WTC11 (cell line): ENCODE measurements at regions not wholly inside any gene's neighbourhood (a gene's known extent, or its start where the extent isn't known, plus 50 kb on each side); places are given as distances from the start of the nearest gene placed in this dataset.

Experiments
- ATAC-seq: fragments of 200-7000 bp; cut with Tn5 transposase; 2 replicates; pipeline ENCODE4 v1.10.0; 2021; ENCODE audit warnings: mild to moderate bottlenecking, moderate library complexity
- CTCF ChIA-PET: fragments of 300-600 bp; sonication (Branson Sonifier 250); formaldehyde crosslinking; loops from one replicate; lab custom pipeline; 2021; ENCODE audit warnings: antibody characterized with exemption; lab: Charles Lee
- POLR2A ChIA-PET: fragments of 350-600 bp; sonication (Branson Sonifier 250); formaldehyde crosslinking; loops from one replicate; lab custom pipeline; 2021; ENCODE audit warnings: antibody characterized with exemption; lab: Charles Lee
- DNase-seq: peaks from one replicate; pipeline ENCODE4 v3.0.0; 2021; ENCODE audit warnings: low spot score
- H3K27ac Mint-ChIP-seq: 2 replicates; pipeline ENCODE4 v1.8.0; 2021; ENCODE audit warnings: mixed read lengths
- H3K27me3 Mint-ChIP-seq: 2 replicates; pipeline ENCODE4 v1.8.0; 2021; ENCODE audit warnings: low read depth, mild to moderate bottlenecking, moderate library complexity, mixed read lengths
- H3K36me3 Mint-ChIP-seq: 2 replicates; pipeline ENCODE4 v1.8.0; 2021; ENCODE audit warnings: mixed read lengths
- H3K4me1 Mint-ChIP-seq: 2 replicates; pipeline ENCODE4 v1.8.0; 2022; ENCODE audit warnings: mixed read lengths
- H3K4me3 Mint-ChIP-seq: 2 replicates; pipeline ENCODE4 v1.8.0; 2021; ENCODE audit warnings: mild to moderate bottlenecking, moderate library complexity, mixed read lengths
- H3K9me3 Mint-ChIP-seq: 2 replicates; pipeline ENCODE4 v1.8.0; 2021; ENCODE audit warnings: mixed read lengths
- FOXK1 ChIP-seq: sonication (generic); formaldehyde crosslinking; IDR thresholded peaks from 2 replicates; pipeline ENCODE4 v1.8.0; 2022; ENCODE audit warnings: mild to moderate bottlenecking, moderate library complexity, missing genetic modification reagents
- GRHL2 ChIP-seq: fragments of 250-450 bp; sonication (Bioruptor Pico); IDR thresholded peaks from 2 replicates; pipeline ENCODE4 v1.8.0; 2022; ENCODE audit warnings: mild to moderate bottlenecking, moderate library complexity; ENCODE audit not compliant: insufficient replicate concordance, severe bottlenecking
- NFE2L1 ChIP-seq: sonication (generic); formaldehyde crosslinking; IDR thresholded peaks from 2 replicates; pipeline ENCODE4 v1.8.1; 2023; ENCODE audit warnings: missing genetic modification reagents
- NR1H2 ChIP-seq: sonication (generic); formaldehyde crosslinking; IDR thresholded peaks from 2 replicates; pipeline ENCODE4 v1.9.0; 2021; ENCODE audit warnings: mild to moderate bottlenecking, moderate library complexity, missing genetic modification reagents
- NR3C1 ChIP-seq: sonication (generic); formaldehyde crosslinking; conservative IDR thresholded peaks from 2 replicates; pipeline ENCODE4 v1.8.1; 2023; ENCODE audit warnings: low read depth, mild to moderate bottlenecking, missing genetic modification reagents
- ZNF138 ChIP-seq: sonication (generic); formaldehyde crosslinking; conservative IDR thresholded peaks from 2 replicates; pipeline ENCODE4 v1.8.1; 2022; ENCODE audit warnings: mild to moderate bottlenecking, moderate library complexity, missing genetic modification reagents
- TF ChIP-seq, protein P1 (sequence below): sonication (generic); formaldehyde crosslinking; IDR thresholded peaks from 2 replicates; pipeline ENCODE4 v1.8.1; 2023; ENCODE audit warnings: mild to moderate bottlenecking, missing genetic modification reagents
- TF ChIP-seq, protein P2 (sequence below): fragments of 250-450 bp; sonication (Bioruptor Pico); IDR thresholded peaks from 2 replicates; pipeline ENCODE4 v1.9.0; 2021; ENCODE audit warnings: mild to moderate bottlenecking
- TF ChIP-seq, protein P3 (sequence below): fragments of 200-600 bp; IDR thresholded peaks from 2 replicates; pipeline ENCODE4 v1.8.0; 2022; ENCODE audit warnings: antibody characterized with exemption
- TF ChIP-seq, protein P4 (sequence below): sonication (generic); formaldehyde crosslinking; IDR thresholded peaks from 2 replicates; pipeline ENCODE4 v1.8.0; 2023; ENCODE audit warnings: mild to moderate bottlenecking, missing genetic modification reagents
- TF ChIP-seq, protein P5 (sequence below): sonication (generic); formaldehyde crosslinking; IDR thresholded peaks from 2 replicates; pipeline ENCODE4 v1.8.0; 2022; ENCODE audit warnings: mild to moderate bottlenecking, missing genetic modification reagents
- TF ChIP-seq, protein P6 (sequence below): sonication (generic); formaldehyde crosslinking; IDR thresholded peaks from 2 replicates; pipeline ENCODE4 v1.8.1; 2023; ENCODE audit warnings: mild to moderate bottlenecking, moderate library complexity, missing genetic modification reagents
- TF ChIP-seq, protein P7 (sequence below): sonication (generic); formaldehyde crosslinking; IDR thresholded peaks from 2 replicates; pipeline ENCODE4 v1.8.1; 2023; ENCODE audit warnings: mild to moderate bottlenecking, missing genetic modification reagents
- TF ChIP-seq, protein P8 (sequence below): fragments of 250-450 bp; sonication (Bioruptor Pico); conservative IDR thresholded peaks from 2 replicates; pipeline ENCODE4 v1.9.0; 2021; ENCODE audit warnings: mild to moderate bottlenecking
- TF ChIP-seq, protein P9 (sequence below): sonication (generic); formaldehyde crosslinking; IDR thresholded peaks from 2 replicates; pipeline ENCODE4 v1.8.1; 2022; ENCODE audit warnings: missing genetic modification reagents, borderline replicate concordance

DNA sequence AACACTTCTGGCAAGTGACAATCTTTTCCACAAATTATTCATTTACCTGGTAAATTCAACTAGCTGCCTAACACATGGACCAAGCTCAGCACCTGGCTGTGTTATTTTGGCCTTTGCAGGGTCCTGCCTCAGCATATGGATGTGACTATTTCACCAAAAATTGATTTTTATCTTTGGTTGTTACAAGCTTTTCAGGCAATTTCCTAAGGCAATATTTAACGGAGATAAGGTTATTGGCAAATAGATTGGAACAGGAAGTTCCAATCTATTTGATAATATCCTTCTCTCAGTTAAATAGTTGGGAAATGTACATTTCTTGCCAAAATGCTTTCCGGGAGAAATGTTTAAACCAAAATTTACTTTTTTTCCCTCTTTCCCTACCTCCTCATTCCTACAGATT lies 415.2 kb upstream of the SMARCA2 start:
- ChIA-PET POLR2A (no interaction called here), CTCF (no interaction called here)
- DNase-seq = no peak
- no peaks in the 10 kb centered on the region; the same call in none of the 2 replicates for H3K27me3 Mint-ChIP-seq
- no peak overlapping the region for H3K4me3 Mint-ChIP-seq
- no peaks in the 10 kb centered on the region for H3K9me3 Mint-ChIP-seq
- H3K36me3 Mint-ChIP-seq = no peaks in the 10 kb centered on the region
- ATAC-seq = no peak
- H3K4me1 Mint-ChIP-seq = no peaks in the 10 kb centered on the region
- no peak for TF ChIP-seq FOXK1 (CRISPR knock-in tag)
- TF ChIP-seq, protein P1, sequence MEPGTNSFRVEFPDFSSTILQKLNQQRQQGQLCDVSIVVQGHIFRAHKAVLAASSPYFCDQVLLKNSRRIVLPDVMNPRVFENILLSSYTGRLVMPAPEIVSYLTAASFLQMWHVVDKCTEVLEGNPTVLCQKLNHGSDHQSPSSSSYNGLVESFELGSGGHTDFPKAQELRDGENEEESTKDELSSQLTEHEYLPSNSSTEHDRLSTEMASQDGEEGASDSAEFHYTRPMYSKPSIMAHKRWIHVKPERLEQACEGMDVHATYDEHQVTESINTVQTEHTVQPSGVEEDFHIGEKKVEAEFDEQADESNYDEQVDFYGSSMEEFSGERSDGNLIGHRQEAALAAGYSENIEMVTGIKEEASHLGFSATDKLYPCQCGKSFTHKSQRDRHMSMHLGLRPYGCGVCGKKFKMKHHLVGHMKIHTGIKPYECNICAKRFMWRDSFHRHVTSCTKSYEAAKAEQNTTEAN (CRISPR knock-in tag) = no peak
- TF ChIP-seq, protein P2, sequence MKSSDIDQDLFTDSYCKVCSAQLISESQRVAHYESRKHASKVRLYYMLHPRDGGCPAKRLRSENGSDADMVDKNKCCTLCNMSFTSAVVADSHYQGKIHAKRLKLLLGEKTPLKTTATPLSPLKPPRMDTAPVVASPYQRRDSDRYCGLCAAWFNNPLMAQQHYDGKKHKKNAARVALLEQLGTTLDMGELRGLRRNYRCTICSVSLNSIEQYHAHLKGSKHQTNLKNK (CRISPR knock-in tag) = no peak
- TF ChIP-seq, all 79 proteins: peak for 0
- H3K27ac Mint-ChIP-seq = no peak overlapping the region

DNA sequence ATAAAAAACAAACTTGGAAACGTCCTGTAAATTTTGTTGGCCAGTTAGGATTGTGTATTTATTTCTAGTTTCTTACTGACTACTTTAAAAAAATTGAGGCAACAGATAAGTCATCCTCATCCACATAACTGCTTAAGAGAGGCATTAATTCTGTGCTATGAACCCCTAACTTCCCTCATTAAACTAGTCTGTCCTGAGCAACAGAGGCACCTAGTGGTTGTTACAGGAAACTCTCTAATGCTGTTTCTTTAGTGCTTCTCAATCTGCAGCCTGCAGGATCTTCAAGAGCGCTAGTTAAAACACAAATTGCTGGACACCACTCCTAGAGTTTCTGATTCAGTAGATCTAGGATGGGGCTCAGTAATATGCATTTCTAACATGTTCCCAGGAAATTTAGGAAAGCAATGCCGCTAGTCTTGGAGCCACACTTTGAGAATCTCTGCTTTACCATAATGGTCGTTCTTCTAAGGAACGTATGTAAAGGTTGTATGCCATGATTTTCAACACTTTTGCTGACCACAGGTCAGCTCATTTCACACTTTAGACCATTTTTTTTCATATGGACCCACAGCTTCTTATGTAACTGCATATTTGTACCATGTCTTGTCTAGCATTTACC lies 410.1 kb upstream of the SMARCA2 start:
- Mint-ChIP-seq H3K27me3 (no peaks in the 10 kb centered on the region; the same call in none of the 2 replicates), H3K9me3 (no peaks in the 10 kb centered on the region), H3K4me3 (no peak overlapping the region), H3K27ac (no peak overlapping the region), H3K4me1 (no peaks in the 10 kb centered on the region), H3K36me3 (no peaks in the 10 kb centered on the region)
- CTCF ChIA-PET = no interaction called here
- no peak for DNase-seq
- POLR2A ChIA-PET = no interaction called here
- TF ChIP-seq NR3C1 (CRISPR knock-in tag) = no peak
- TF ChIP-seq, protein P3, sequence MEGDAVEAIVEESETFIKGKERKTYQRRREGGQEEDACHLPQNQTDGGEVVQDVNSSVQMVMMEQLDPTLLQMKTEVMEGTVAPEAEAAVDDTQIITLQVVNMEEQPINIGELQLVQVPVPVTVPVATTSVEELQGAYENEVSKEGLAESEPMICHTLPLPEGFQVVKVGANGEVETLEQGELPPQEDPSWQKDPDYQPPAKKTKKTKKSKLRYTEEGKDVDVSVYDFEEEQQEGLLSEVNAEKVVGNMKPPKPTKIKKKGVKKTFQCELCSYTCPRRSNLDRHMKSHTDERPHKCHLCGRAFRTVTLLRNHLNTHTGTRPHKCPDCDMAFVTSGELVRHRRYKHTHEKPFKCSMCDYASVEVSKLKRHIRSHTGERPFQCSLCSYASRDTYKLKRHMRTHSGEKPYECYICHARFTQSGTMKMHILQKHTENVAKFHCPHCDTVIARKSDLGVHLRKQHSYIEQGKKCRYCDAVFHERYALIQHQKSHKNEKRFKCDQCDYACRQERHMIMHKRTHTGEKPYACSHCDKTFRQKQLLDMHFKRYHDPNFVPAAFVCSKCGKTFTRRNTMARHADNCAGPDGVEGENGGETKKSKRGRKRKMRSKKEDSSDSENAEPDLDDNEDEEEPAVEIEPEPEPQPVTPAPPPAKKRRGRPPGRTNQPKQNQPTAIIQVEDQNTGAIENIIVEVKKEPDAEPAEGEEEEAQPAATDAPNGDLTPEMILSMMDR = peak; percentile 49; the same call in 1 of the 2 replicates
- TF ChIP-seq, protein P4, sequence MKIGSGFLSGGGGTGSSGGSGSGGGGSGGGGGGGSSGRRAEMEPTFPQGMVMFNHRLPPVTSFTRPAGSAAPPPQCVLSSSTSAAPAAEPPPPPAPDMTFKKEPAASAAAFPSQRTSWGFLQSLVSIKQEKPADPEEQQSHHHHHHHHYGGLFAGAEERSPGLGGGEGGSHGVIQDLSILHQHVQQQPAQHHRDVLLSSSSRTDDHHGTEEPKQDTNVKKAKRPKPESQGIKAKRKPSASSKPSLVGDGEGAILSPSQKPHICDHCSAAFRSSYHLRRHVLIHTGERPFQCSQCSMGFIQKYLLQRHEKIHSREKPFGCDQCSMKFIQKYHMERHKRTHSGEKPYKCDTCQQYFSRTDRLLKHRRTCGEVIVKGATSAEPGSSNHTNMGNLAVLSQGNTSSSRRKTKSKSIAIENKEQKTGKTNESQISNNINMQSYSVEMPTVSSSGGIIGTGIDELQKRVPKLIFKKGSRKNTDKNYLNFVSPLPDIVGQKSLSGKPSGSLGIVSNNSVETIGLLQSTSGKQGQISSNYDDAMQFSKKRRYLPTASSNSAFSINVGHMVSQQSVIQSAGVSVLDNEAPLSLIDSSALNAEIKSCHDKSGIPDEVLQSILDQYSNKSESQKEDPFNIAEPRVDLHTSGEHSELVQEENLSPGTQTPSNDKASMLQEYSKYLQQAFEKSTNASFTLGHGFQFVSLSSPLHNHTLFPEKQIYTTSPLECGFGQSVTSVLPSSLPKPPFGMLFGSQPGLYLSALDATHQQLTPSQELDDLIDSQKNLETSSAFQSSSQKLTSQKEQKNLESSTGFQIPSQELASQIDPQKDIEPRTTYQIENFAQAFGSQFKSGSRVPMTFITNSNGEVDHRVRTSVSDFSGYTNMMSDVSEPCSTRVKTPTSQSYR = no peak
- TF ChIP-seq, all 79 proteins: peak for 1
- ATAC-seq = peak; percentile 91

DNA sequence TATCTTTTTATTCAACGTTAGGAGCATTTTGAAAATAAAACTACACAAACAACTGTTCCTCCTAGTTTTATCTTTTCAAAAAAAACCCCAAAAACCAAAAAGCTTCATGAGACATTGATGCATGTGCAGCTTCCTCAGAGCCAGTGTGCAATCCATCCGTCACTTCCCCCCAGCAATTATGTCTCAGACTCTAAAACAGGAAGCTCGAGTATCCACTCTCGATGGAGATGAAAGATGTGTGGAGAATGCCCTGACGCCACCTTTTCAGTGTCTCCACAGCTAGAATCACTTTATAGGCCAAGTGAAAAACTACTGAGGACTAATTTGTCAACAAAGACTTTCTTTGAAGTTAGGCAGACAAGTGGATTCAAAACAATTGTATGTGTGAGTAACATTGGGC lies 408.9 kb upstream of the SMARCA2 start:
- H3K9me3 Mint-ChIP-seq = no peaks in the 10 kb centered on the region
- DNase-seq (no peak), ATAC-seq (no peak)
- H3K27ac Mint-ChIP-seq = no peak overlapping the region
- H3K4me3 Mint-ChIP-seq = no peak overlapping the region
- no peaks in the 10 kb centered on the region for H3K4me1 Mint-ChIP-seq
- H3K36me3 Mint-ChIP-seq = no peaks in the 10 kb centered on the region
- ChIA-PET CTCF (interaction anchor here (1.5 kb wide), 1 partner anchor 153 kb away, joined by 3 read pairs; no protein-coding TSS in a partner anchor), POLR2A (no interaction called here)
- H3K27me3 Mint-ChIP-seq = no peaks in the 10 kb centered on the region; the same call in none of the 2 replicates
- TF ChIP-seq NR1H2 (CRISPR knock-in tag) (no peak), GRHL2 (CRISPR knock-in tag) (no peak), NFE2L1 (CRISPR knock-in tag) (no peak), ZNF138 (CRISPR knock-in tag) (no peak)
- TF ChIP-seq, protein P5, sequence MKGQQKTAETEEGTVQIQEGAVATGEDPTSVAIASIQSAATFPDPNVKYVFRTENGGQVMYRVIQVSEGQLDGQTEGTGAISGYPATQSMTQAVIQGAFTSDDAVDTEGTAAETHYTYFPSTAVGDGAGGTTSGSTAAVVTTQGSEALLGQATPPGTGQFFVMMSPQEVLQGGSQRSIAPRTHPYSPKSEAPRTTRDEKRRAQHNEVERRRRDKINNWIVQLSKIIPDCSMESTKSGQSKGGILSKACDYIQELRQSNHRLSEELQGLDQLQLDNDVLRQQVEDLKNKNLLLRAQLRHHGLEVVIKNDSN (CRISPR knock-in tag) = no peak
- TF ChIP-seq, protein P6, sequence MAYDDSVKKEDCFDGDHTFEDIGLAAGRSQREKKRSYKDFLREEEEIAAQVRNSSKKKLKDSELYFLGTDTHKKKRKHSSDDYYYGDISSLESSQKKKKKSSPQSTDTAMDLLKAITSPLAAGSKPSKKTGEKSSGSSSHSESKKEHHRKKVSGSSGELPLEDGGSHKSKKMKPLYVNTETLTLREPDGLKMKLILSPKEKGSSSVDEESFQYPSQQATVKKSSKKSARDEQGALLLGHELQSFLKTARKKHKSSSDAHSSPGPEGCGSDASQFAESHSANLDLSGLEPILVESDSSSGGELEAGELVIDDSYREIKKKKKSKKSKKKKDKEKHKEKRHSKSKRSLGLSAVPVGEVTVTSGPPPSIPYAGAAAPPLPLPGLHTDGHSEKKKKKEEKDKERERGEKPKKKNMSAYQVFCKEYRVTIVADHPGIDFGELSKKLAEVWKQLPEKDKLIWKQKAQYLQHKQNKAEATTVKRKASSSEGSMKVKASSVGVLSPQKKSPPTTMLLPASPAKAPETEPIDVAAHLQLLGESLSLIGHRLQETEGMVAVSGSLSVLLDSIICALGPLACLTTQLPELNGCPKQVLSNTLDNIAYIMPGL (CRISPR knock-in tag) = no peak
- TF ChIP-seq, protein P7, sequence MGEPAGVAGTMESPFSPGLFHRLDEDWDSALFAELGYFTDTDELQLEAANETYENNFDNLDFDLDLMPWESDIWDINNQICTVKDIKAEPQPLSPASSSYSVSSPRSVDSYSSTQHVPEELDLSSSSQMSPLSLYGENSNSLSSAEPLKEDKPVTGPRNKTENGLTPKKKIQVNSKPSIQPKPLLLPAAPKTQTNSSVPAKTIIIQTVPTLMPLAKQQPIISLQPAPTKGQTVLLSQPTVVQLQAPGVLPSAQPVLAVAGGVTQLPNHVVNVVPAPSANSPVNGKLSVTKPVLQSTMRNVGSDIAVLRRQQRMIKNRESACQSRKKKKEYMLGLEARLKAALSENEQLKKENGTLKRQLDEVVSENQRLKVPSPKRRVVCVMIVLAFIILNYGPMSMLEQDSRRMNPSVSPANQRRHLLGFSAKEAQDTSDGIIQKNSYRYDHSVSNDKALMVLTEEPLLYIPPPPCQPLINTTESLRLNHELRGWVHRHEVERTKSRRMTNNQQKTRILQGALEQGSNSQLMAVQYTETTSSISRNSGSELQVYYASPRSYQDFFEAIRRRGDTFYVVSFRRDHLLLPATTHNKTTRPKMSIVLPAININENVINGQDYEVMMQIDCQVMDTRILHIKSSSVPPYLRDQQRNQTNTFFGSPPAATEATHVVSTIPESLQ (CRISPR knock-in tag) = no peak
- TF ChIP-seq, protein P8, sequence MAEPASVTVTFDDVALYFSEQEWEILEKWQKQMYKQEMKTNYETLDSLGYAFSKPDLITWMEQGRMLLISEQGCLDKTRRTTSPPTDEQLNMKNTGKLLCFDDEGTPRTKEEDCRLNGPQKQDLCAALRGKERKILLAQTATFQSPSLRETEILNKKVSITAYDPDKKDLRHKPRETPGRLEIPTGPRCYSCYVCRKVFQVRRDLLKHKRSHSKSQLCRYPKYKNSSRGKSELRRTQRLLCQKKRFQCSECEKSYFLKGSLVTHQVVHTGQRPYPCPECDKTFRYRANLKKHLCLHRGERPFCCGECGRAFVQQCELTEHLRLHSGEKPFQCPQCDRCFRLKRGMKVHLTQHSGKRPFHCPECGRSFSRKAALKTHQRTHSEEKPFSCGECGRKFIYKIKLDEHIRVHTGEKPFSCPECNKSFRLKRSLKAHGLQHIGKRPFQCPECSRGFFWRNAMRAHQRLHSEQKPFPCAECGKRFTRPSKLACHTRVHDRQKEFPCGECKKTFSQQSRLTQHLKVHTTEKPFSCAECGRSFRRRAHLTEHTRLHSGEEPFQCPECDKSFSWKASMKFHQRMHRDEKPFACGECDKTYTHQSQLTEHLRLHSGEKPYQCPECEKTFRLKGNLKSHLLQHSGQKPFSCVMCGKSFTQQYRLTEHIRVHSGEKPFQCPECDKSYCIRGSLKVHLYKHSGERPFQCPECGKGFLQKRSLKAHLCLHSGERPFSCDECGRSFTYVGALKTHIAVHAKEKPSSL (CRISPR knock-in tag) = no peak
- TF ChIP-seq, protein P9, sequence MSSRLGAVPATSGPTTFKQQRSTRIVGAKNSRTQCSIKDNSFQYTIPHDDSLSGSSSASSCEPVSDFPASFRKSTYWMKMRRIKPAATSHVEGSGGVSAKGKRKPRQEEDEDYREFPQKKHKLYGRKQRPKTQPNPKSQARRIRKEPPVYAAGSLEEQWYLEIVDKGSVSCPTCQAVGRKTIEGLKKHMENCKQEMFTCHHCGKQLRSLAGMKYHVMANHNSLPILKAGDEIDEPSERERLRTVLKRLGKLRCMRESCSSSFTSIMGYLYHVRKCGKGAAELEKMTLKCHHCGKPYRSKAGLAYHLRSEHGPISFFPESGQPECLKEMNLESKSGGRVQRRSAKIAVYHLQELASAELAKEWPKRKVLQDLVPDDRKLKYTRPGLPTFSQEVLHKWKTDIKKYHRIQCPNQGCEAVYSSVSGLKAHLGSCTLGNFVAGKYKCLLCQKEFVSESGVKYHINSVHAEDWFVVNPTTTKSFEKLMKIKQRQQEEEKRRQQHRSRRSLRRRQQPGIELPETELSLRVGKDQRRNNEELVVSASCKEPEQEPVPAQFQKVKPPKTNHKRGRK (CRISPR knock-in tag) = no peak
